Right atrium auricular region (tissue), 2 donors: ENCODE measurements at regions not wholly inside any gene's neighbourhood (a gene's known extent, or its start where the extent isn't known, plus 50 kb on each side); places are given as distances from the start of the nearest gene placed in this dataset.
A peak's percentile ranks its signal among the peaks of the same experiment; 100 is the strongest.

Source experiments
- DNase-seq: peaks from one replicate; pipeline ENCODE4 v3.0.0-alpha.2; 2019; ENCODE audit warnings: low spot score
- H3K27ac ChIP-seq, 2 donors: fragments of 200-600 bp; sonication (generic); 1 replicate in 1 of 2; 2 replicates in 1 of 2; pipeline ENCODE4 v1.5.1; 2016 to 2019
- H3K27me3 ChIP-seq, 2 donors: fragments of 200-600 bp; sonication (generic); one replicate each; pipeline versions ENCODE4 v1.5.1 to v1.6.0; 2017 to 2019
- H3K36me3 ChIP-seq: fragments of 200-600 bp; sonication (generic); one replicate; pipeline ENCODE4 v1.5.1; 2016
- H3K4me1 ChIP-seq, 2 donors: fragments of 200-600 bp; sonication (generic); one replicate each; pipeline versions ENCODE4 v1.5.1 to v1.6.0; 2017 to 2019
- H3K4me3 ChIP-seq, 2 donors: fragments of 200-600 bp; sonication (generic); 1 replicate in 1 of 2; 2 replicates in 1 of 2; pipeline ENCODE4 v1.5.1; 2017 to 2019; ENCODE audit warnings: mild to moderate bottlenecking in 1 of 2, moderate library complexity in 1 of 2
- H3K9me3 ChIP-seq, 2 donors: fragments of 200-600 bp; sonication (generic); one replicate each; pipeline ENCODE4 v1.5.1; 2019
- CTCF ChIP-seq, 2 donors: fragments of 200-600 bp; sonication (generic); IDR thresholded peaks; one replicate each; pipeline ENCODE4 v1.5.1; 2019; ENCODE audit warnings: antibody characterized with exemption in 2 of 2

GRCh38 chr12:87676731-87677130 lies 352.5 kb downstream of the C12orf50 start:
- H3K36me3 ChIP-seq: no peaks in the 10 kb centered on the region
- DNase-seq: no peak
- H3K9me3 ChIP-seq: no peaks in the 10 kb centered on the region
- no peaks in the 10 kb centered on the region for H3K4me1 ChIP-seq
- TF ChIP-seq CTCF (IDR thresholded peaks at IDR 0.05): no peak
- no peaks in the 10 kb centered on the region for H3K27me3 ChIP-seq
- no peak overlapping the region for H3K27ac ChIP-seq
- no peak overlapping the region for H3K4me3 ChIP-seq

DNA sequence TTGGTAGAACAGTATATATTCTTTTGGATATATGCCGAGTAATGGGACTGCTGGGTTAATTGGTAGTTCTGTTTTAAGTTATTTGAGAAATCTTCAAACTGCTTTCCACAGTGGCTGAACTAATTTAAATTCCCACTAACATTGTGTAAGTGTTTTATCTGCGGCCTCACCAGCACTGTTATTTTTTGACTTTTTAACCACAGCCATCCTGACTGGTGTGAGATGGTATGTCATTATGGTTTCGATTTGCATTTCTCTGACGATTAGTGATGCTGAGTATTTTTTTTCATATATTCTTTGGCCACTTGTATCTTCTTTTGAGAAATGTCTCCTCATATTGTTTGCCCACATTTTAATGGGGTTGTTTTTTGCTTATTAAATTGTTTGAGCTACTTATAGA lies 357.4 kb downstream of the C12orf50 start:
- no peak for TF ChIP-seq CTCF (IDR thresholded peaks at IDR 0.05)
- no peak overlapping the region for H3K27ac ChIP-seq
- H3K4me3 ChIP-seq: no peak overlapping the region
- no peak for DNase-seq
- no peaks in the 10 kb centered on the region for H3K36me3 ChIP-seq
- no peaks in the 10 kb centered on the region for H3K4me1 ChIP-seq
- no peaks in the 10 kb centered on the region for H3K27me3 ChIP-seq
- H3K9me3 ChIP-seq: no peaks in the 10 kb centered on the region

GRCh38 chr12:87670448-87670847 lies 358.8 kb downstream of the C12orf50 start:
- no peaks in the 10 kb centered on the region for H3K27me3 ChIP-seq
- H3K4me3 ChIP-seq: no peak overlapping the region
- no peaks in the 10 kb centered on the region for H3K4me1 ChIP-seq
- H3K27ac ChIP-seq: no peak overlapping the region
- no peaks in the 10 kb centered on the region for H3K36me3 ChIP-seq
- no peak for TF ChIP-seq CTCF (IDR thresholded peaks at IDR 0.05)
- no peak for DNase-seq
- H3K9me3 ChIP-seq: no peaks in the 10 kb centered on the region

DNA sequence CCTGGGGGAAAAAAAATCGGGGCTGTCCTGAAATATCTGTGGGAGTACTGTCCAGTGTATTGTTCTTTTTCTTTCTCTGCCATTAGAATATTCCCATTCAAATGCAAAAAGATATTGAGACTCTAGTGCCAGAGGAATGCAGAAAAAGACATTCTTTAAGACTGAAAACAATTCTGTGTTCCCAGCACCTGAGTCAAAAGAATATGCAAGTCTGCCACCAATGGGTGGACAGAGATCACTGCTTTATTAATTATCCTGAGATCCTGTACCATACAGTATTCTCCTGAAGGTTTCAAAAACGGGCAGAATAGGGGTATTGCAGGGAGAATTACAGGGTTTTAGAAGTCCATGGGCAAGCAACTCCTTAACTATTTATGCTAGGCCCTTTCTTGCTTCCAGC lies 361.8 kb downstream of the C12orf50 start:
- DNase-seq: no peak
- no peaks in the 10 kb centered on the region for H3K27me3 ChIP-seq
- no peaks in the 10 kb centered on the region for H3K36me3 ChIP-seq
- H3K9me3 ChIP-seq: no peaks in the 10 kb centered on the region
- no peak overlapping the region for H3K4me3 ChIP-seq
- TF ChIP-seq CTCF (IDR thresholded peaks at IDR 0.05): peak in 1 of 2 donors; percentile 54
- H3K4me1 ChIP-seq: no peaks in the 10 kb centered on the region
- H3K27ac ChIP-seq: no peak overlapping the region

DNA sequence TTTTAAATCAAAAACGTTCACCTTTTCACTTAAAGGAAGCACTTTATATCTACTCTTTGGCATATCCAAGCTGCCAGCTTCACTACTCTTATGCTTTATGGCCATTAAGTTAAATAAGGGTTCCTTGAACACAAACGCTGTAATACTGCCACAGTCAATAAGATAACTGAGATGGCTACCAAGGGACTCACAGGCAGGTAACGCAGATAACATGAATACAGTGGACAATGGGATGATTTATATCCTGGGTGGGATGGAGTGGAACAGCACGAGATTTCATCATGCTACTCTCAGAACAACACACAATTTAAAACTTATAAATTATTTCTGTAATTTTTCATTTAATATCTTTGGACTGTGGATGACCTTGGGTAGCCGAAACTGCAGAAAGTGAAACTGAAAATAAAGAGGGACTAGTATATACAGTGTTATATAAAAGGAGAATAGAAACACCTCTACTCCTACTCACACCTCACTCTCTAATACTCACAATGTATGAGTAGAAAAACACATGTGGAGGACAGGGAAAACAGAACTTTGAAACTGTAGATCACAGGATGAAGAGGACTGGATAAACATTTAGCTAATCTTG lies 367.3 kb downstream of the C12orf50 start:
- Histone ChIP-seq H3K4me3 (no peak overlapping the region), H3K36me3 (no peaks in the 10 kb centered on the region), H3K27me3 (no peaks in the 10 kb centered on the region), H3K4me1 (no peaks in the 10 kb centered on the region), H3K9me3 (no peaks in the 10 kb centered on the region), H3K27ac (no peak overlapping the region)
- no peak for DNase-seq
- no peak for TF ChIP-seq CTCF (IDR thresholded peaks at IDR 0.05)
